ENCODE measurements at regions not wholly inside any gene's neighbourhood (a gene's known extent, or its start where the extent isn't known, plus 50 kb on each side); places are given as distances from the start of the nearest gene placed in this dataset.

GRCh38 chr21:15255763-15256162, 191.0 kb upstream of the NRIP1 start:
- no peak for TF ChIP-seq CTCF (IDR thresholded peaks at IDR 0.05)
- TF ChIP-seq POLR2AphosphoS5 (IDR thresholded peaks at IDR 0.05): no peak
- TF ChIP-seq POLR2A (IDR thresholded peaks at IDR 0.05): no peak

Data from suprapubic skin (tissue), 4 donors.